SK-N-SH (cell line): ENCODE measurements at regions not wholly inside any gene's neighbourhood (a gene's known extent, or its start where the extent isn't known, plus 50 kb on each side); places are given as distances from the start of the nearest gene placed in this dataset.

Experiments
- CTCF ChIA-PET: fragments of 300-600, 350-600 bp; formaldehyde crosslinking; extraction: SDS; loops from one replicate; lab custom pipeline; 2021; lab: Yijun Ruan, JAX
- POLR2A ChIA-PET: fragments of 350-600 bp; sonication (Branson Sonifier 250); formaldehyde crosslinking; extraction: SDS; loops from one replicate; lab custom pipeline; 2020; ENCODE audit warnings: antibody characterized with exemption, inconsistent platforms; lab: Yijun Ruan, JAX
- DNase-seq: peaks from one replicate; pipeline ENCODE4 v3.0.0; 2012
- H2AFZ ChIP-seq: fragments of 200-600 bp; sonication (generic); 2 replicates; pipeline ENCODE4 v1.8.1; 2016; ENCODE audit warnings: antibody characterized with exemption, mild to moderate bottlenecking, low read depth
- H3F3A ChIP-seq: fragments of 200-600 bp; sonication (generic); replicated peaks from 2 replicates; pipeline ENCODE3; 2016; ENCODE audit warnings: antibody characterized with exemption, mild to moderate bottlenecking; ENCODE audit not compliant: insufficient read depth
- H3K27ac ChIP-seq, 2 experiments: fragments of 200-500 bp in 1 of 2; fragments of 200-600 bp in 1 of 2; sonication (Bioruptor generic) in 1 of 2; sonication (generic), shearing (Covaris generic) in 1 of 2; 2 replicates each; pipeline versions ENCODE4 v1.5.1 to v1.6.1; 2014 to 2016; ENCODE audit warnings: low read depth in 2 of 2, inconsistent platforms in 1 of 2, low read length in 1 of 2, mild to moderate bottlenecking in 1 of 2, mixed read lengths in 1 of 2
- H3K27me3 ChIP-seq: fragments of 200-600 bp; sonication (generic), shearing (Covaris generic); 2 replicates; pipeline ENCODE4 v1.6.1; 2016; ENCODE audit warnings: mixed run types; ENCODE audit not compliant: insufficient read depth
- H3K36me3 ChIP-seq, 2 experiments: fragments of 200-500 bp in 1 of 2; fragments of 200-600 bp in 1 of 2; sonication (Bioruptor generic) in 1 of 2; sonication (generic) in 1 of 2; replicated peaks in 1 of 2; 2 replicates each; pipeline versions ENCODE3 to v1.5.1; 2014 to 2016; ENCODE audit warnings: low read length in 1 of 2, mild to moderate bottlenecking in 1 of 2; ENCODE audit not compliant: insufficient read depth in 2 of 2, control insufficient read depth in 1 of 2
- H3K4me1 ChIP-seq, 2 experiments: fragments of 200-500 bp in 1 of 2; fragments of 200-600 bp in 1 of 2; sonication (Bioruptor generic) in 1 of 2; sonication (generic), shearing (Covaris generic) in 1 of 2; 2 replicates each; pipeline versions ENCODE4 v1.5.1 to v1.6.1; 2014 to 2016; ENCODE audit warnings: low read depth in 1 of 2, low read length in 1 of 2, mixed run types in 1 of 2; ENCODE audit not compliant: insufficient read depth in 2 of 2, control insufficient read depth in 1 of 2
- H3K4me2 ChIP-seq: fragments of 200-600 bp; sonication (generic), shearing (Covaris generic); 2 replicates; pipeline ENCODE4 v1.6.1; 2017; ENCODE audit warnings: mixed run types
- H3K4me3 ChIP-seq, 2 experiments: fragments of 200-500 bp in 1 of 2; fragments of 200-600 bp in 1 of 2; sonication (Bioruptor generic) in 1 of 2; sonication (generic), shearing (Covaris generic) in 1 of 2; 2 replicates each; pipeline versions ENCODE4 v1.5.1 to v1.8.1; 2014 to 2016; ENCODE audit warnings: low read depth in 2 of 2, inconsistent platforms in 1 of 2, low read length in 1 of 2, mild to moderate bottlenecking in 1 of 2, mixed read lengths in 1 of 2, moderate library complexity in 1 of 2
- H3K79me2 ChIP-seq: fragments of 200-600 bp; sonication (generic); 2 replicates; pipeline ENCODE4 v1.8.1; 2017; ENCODE audit warnings: mild to moderate bottlenecking; ENCODE audit not compliant: insufficient read depth
- H3K9ac ChIP-seq: fragments of 200-600 bp; sonication (generic); 2 replicates; pipeline ENCODE4 v1.6.1; 2017; ENCODE audit warnings: mixed run types
- H3K9me2 ChIP-seq: fragments of 200-600 bp; sonication (generic); 2 replicates; pipeline ENCODE4 v1.6.1; 2017; ENCODE audit warnings: mixed run types
- H3K9me3 ChIP-seq: fragments of 200-600 bp; sonication (generic); 2 replicates; pipeline ENCODE4 v1.6.1; 2017; ENCODE audit warnings: mixed run types, mild to moderate bottlenecking, moderate library complexity
- H4K20me1 ChIP-seq: fragments of 200-600 bp; sonication (generic); 2 replicates; pipeline ENCODE4 v1.6.1; 2017; ENCODE audit warnings: mild to moderate bottlenecking, mixed run types; ENCODE audit not compliant: insufficient read depth
- CHD2 ChIP-seq: fragments of 150-350 bp; IDR thresholded peaks from 2 replicates; pipeline ENCODE4 v1.6.1; 2018; ENCODE audit warnings: low read length; ENCODE audit not compliant: partially characterized antibody
- ELF1 ChIP-seq: IDR thresholded peaks from 2 replicates; pipeline ENCODE4 v1.4.0; 2012
- GABPA ChIP-seq: IDR thresholded peaks from 2 replicates; pipeline ENCODE4 v1.4.0; 2012; ENCODE audit warnings: low read depth, mild to moderate bottlenecking
- MXI1 ChIP-seq: IDR thresholded peaks from 2 replicates; pipeline ENCODE4 v1.6.1; 2012; ENCODE audit warnings: mild to moderate bottlenecking, low read depth, low read length, improper control_type of control experiment
- POLR2AphosphoS5 ChIP-seq: IDR thresholded peaks from 2 replicates; pipeline ENCODE4 v1.6.1; 2012; ENCODE audit warnings: low read depth, low read length
- RCOR1 ChIP-seq: fragments of 150-350 bp; IDR thresholded peaks from 2 replicates; pipeline ENCODE4 v1.6.1; 2017; ENCODE audit warnings: antibody characterized with exemption, low read length
- REST ChIP-seq: IDR thresholded peaks from 2 replicates; pipeline ENCODE4 v1.6.1; 2012; ENCODE audit warnings: mild to moderate bottlenecking, low read depth, low read length, moderate library complexity
- SMC3 ChIP-seq: IDR thresholded peaks from 2 replicates; pipeline ENCODE4 v1.6.1; 2012; ENCODE audit warnings: low read depth, low read length, improper control_type of control experiment
- TAF1 ChIP-seq: IDR thresholded peaks from 2 replicates; pipeline ENCODE4 v1.6.1; 2012; ENCODE audit warnings: low read depth, mild to moderate bottlenecking, low read length, moderate library complexity, borderline replicate concordance
- TCF12 ChIP-seq: IDR thresholded peaks from 2 replicates; pipeline ENCODE4 v1.4.0; 2012
- TEAD4 ChIP-seq: IDR thresholded peaks from 2 replicates; pipeline ENCODE4 v1.4.0; 2012; ENCODE audit warnings: mild to moderate bottlenecking, borderline replicate concordance; ENCODE audit not compliant: insufficient read depth
- USF1 ChIP-seq: IDR thresholded peaks from 2 replicates; pipeline ENCODE4 v1.4.0; 2012; ENCODE audit warnings: low read depth, borderline replicate concordance
- ZBTB33 ChIP-seq: IDR thresholded peaks from 2 replicates; pipeline ENCODE4 v1.4.0; 2012; ENCODE audit warnings: low read depth, borderline replicate concordance
- WGBS: methylation state at CpG from one replicate; pipeline ENCODE4 v1.1.6; 2017; ENCODE audit warnings: low lambda C conversion rate; 5-methylcytosine and 5-hydroxymethylcytosine counted together

GRCh38 chr7:131087756-131088658 is 239.7 kb upstream of the MKLN1 start:
- Histone ChIP-seq H3K36me3 (peaks cover 0 to 39% of the 10 kb centered on the region in 2 experiments), H3K9me2 (no peaks in the 10 kb centered on the region), H3K4me3 (no peak overlapping the region), H3K9me3 (no peaks in the 10 kb centered on the region), H3K4me1 (no peaks in the 10 kb centered on the region), H3K27me3 (no peaks in the 10 kb centered on the region)
- CTCF ChIA-PET: interaction anchor here (0.7 to 1.2 kb wide), 8 partner anchors 9 to 191 kb away, joined by 3 to 5 read pairs (median 3); no protein-coding TSS in a partner anchor
- 85% methylated on average over 8 of the region's 8 CpGs for WGBS
- DNase-seq: no peak
- TF ChIP-seq TEAD4: no peak
- no peak for TF ChIP-seq SMC3
- no peak for TF ChIP-seq TCF12
- TF ChIP-seq POLR2AphosphoS5: no peak
- no peak for TF ChIP-seq ELF1
- TF ChIP-seq ZBTB33: no peak
- TF ChIP-seq MXI1: no peak
- no peak for TF ChIP-seq USF1
- no peak for TF ChIP-seq TAF1
- no peak for TF ChIP-seq GABPA
- TF ChIP-seq REST: no peak
- no peak for TF ChIP-seq CHD2
- no peak for TF ChIP-seq RCOR1
- TF ChIP-seq, all 33 proteins: peak for 0
- Histone ChIP-seq H3K79me2 (peaks cover 78% of the 10 kb centered on the region), H4K20me1 (peaks cover 18% of the 10 kb centered on the region; the same call in 1 of the 2 replicates), H3K9ac (no peak overlapping the region), H3K4me2 (no peak overlapping the region), H2AFZ (no peak overlapping the region), H3F3A (peaks cover 4% of the 10 kb centered on the region), H3K27ac (no peak overlapping the region)
- POLR2A ChIA-PET: no interaction called here
